Testis (tissue), 2 donors: ENCODE measurements at regions not wholly inside any gene's neighbourhood (a gene's known extent, or its start where the extent isn't known, plus 50 kb on each side); places are given as distances from the start of the nearest gene placed in this dataset.

Experiments
- DNase-seq: peaks from one replicate; pipeline ENCODE4 v3.0.0-alpha.2; 2019
- H3K27ac ChIP-seq, 2 donors: fragments of 200-600 bp; sonication (generic); one replicate each; pipeline ENCODE4 v1.5.1; 2019
- H3K27me3 ChIP-seq: fragments of 200-600 bp; sonication (generic); one replicate; pipeline ENCODE4 v1.5.1; 2019
- H3K36me3 ChIP-seq: fragments of 200-600 bp; sonication (generic); one replicate; pipeline ENCODE4 v1.5.1; 2017; ENCODE audit warnings: low read depth; ENCODE audit errors: missing control alignments
- H3K4me1 ChIP-seq: fragments of 200-600 bp; sonication (generic); one replicate; pipeline ENCODE4 v1.5.1; 2019
- H3K4me3 ChIP-seq, 2 donors: fragments of 200-600 bp; sonication (generic); one replicate each; pipeline ENCODE4 v1.5.1; 2017 to 2019
- H3K9me3 ChIP-seq: fragments of 200-600 bp; sonication (generic); one replicate; pipeline ENCODE4 v1.5.1; 2017
- CTCF ChIP-seq, 3 experiments: fragments of 450-650 bp in 2 of 3; fragments of 200-600 bp in 1 of 3; sonication (generic) in 1 of 3; IDR thresholded peaks; one replicate each; pipeline ENCODE4 v1.5.1; 2016 to 2019; ENCODE audit warnings: antibody characterized with exemption in 3 of 3, mild to moderate bottlenecking in 2 of 3, moderate library complexity in 1 of 3
- POLR2A ChIP-seq: fragments of 450-650 bp; IDR thresholded peaks from one replicate; pipeline ENCODE4 v1.6.1; 2017; ENCODE audit warnings: antibody characterized with exemption, mild to moderate bottlenecking, moderate library complexity
- WGBS, 2 donors: methylation state at CpG; one replicate each; pipeline ENCODE4 v1.1.5; 2018; 5-methylcytosine and 5-hydroxymethylcytosine counted together
- intact Hi-C: fragments of 100-400 bp; cut with DNase I; formaldehyde crosslinking; loops from one replicate; pipeline ENCODE4 v1.15.1; 2023; ENCODE audit warnings: low total_unique reads

DNA sequence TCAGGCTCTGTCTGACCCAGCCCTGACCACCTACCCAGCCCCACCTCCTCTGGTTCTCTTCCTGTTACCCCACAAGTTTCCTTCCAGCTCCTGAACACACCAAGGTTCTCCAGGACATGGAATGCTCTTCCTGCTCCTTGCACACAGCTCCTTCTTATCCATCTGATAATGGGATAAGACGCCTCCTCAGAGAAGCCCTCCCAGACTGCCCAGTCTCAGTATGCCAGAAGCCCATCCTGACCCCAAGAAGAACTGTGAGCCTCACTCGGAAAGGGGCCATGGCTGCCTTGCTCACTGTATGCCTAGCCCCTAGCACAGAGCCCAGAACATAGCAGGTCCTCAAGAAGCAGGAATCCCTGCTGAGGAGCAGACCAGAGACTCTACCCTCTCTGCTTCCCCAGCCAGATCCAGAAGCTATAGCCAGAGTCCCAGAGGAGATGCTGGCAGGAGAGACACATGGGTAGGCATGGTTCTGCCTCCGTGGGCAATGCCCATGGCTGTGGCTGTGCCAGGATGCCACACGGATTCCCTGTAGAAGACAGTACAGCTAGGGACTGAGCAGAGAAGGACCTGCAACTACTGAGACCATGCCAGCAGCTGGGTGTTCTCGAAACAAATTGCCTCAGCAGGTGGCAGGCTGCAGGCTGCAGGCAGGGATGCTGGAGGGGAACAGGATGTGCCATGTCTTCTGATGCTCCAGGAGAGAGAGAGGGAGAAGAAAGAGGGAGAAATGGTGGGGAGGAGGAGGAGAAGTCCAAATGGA lies 74.0 kb upstream of the LINGO1 start:
- Histone ChIP-seq H3K27ac (no peak overlapping the region), H3K4me1 (no peaks in the 10 kb centered on the region), H3K36me3 (no peaks in the 10 kb centered on the region), H3K4me3 (no peak overlapping the region), H3K27me3 (no peaks in the 10 kb centered on the region), H3K9me3 (no peaks in the 10 kb centered on the region)
- WGBS, 2 donors, result 76 to 91% methylated on average over 5 of the region's 5 CpGs
- intact Hi-C loops, result no loop called here
- TF ChIP-seq POLR2A (no peak), CTCF (IDR thresholded peaks at IDR 0.05) (no peak)
- DNase-seq, result no peak

DNA sequence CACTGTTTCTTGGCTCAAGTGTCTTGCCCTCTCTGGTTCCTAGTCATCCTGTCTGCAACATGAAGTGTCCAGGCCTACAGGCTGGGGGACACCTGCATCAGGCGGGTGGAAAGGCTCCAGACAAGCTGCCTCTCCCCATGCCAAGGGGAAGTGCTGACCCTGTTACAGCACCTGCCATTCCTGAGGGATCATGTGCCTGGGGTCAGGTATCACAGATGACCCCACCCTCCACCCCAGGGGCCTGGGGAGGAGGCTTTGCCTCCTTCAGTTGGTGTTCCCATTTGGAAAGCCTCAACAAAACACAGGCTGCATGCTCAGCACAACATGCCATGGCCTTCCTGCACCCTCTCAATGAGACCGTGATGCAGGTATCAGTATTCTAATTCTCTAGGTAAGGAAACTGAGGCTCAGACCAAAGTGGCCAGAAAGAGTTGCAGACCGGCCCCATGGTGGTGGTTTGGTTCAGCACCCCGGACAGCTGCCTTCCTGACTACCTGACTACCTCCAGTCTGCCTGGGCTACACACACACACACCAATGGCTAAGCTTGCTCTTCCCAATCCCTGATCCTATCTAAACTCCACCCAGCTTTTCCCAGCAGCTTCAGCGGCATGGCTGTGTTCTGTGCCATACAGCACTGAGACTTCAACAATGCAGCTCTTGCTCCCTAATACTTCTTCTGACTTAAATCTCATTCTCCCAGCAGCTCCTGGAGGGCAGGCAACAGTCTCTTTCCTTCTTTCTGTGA lies 69.7 kb upstream of the LINGO1 start:
- 25 to 58% methylated on average over 3 to 5 of the region's 5 CpGs for WGBS, 2 donors
- intact Hi-C loops, result no loop called here
- TF ChIP-seq CTCF (IDR thresholded peaks at IDR 0.05), result no peak
- TF ChIP-seq POLR2A, result no peak
- H3K9me3 ChIP-seq, result no peaks in the 10 kb centered on the region
- H3K36me3 ChIP-seq, result no peaks in the 10 kb centered on the region
- no peaks in the 10 kb centered on the region for H3K4me1 ChIP-seq
- H3K27ac ChIP-seq, result no peak overlapping the region
- peak; percentile 44 for DNase-seq
- no peak overlapping the region for H3K4me3 ChIP-seq
- no peaks in the 10 kb centered on the region for H3K27me3 ChIP-seq

DNA sequence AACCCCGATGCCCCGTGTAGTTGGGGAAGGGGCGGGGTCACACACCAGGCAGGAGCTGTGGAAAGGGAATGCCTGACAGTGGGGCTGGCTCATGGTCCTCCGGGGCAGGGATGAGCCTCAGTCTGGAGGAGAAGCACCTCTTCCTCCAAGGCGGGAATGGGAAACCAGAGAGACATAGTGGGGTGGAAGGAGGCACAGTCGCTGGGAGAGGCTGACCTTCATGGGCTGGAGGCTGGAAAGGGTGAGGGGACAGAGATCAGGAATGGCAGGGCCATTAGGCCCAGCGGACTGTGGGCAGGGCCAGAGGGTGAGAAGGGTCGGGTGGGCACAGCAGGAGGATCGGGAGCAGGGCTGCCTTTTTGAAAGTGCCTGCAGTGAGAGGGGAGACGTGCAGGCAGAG lies 65.8 kb upstream of the LINGO1 start:
- no peaks in the 10 kb centered on the region for H3K9me3 ChIP-seq
- no peak for DNase-seq
- intact Hi-C loops, result no loop called here
- no peaks in the 10 kb centered on the region for H3K27me3 ChIP-seq
- WGBS, 2 donors, result 71 to 79% methylated on average over 10 of the region's 10 CpGs
- H3K36me3 ChIP-seq, result no peaks in the 10 kb centered on the region
- peaks cover 9% of the 10 kb centered on the region for H3K4me1 ChIP-seq
- TF ChIP-seq POLR2A (no peak), CTCF (IDR thresholded peaks at IDR 0.05) (no peak)
- H3K27ac ChIP-seq, result no peak overlapping the region
- H3K4me3 ChIP-seq, result no peak overlapping the region

- Histone ChIP-seq H3K4me3 (no peak overlapping the region), H3K9me3 (no peaks in the 10 kb centered on the region), H3K27me3 (no peaks in the 10 kb centered on the region), H3K4me1 (peaks cover 9% of the 10 kb centered on the region), H3K36me3 (no peaks in the 10 kb centered on the region), H3K27ac (no peak overlapping the region)
- intact Hi-C loops, result no loop called here
- WGBS, 2 donors, result 70 to 73% methylated on average over 7 of the region's 7 CpGs
- no peak for DNase-seq
- TF ChIP-seq POLR2A (no peak), CTCF (IDR thresholded peaks at IDR 0.05) (no peak)
Observed at GRCh38 chr15:77697893-77698292, 65.2 kb upstream of the LINGO1 start.
